Bronchial epithelial cell (primary cell): ENCODE measurements at regions not wholly inside any gene's neighbourhood (a gene's known extent, or its start where the extent isn't known, plus 50 kb on each side); places are given as distances from the start of the nearest gene placed in this dataset.

Experiments used
- DNase-seq: peaks from one replicate; pipeline ENCODE4 v3.0.0-alpha.2; 2010; ENCODE audit warnings: low read depth
- FAIRE-seq: peaks from 2 replicates; lab custom pipeline; 2011; peaks lifted over from hg19 to GRCh38; lab: Jason Lieb, UNC
- H3K27me3 ChIP-seq: 2 replicates; pipeline ENCODE4 v1.5.1; 2011; ENCODE audit warnings: low read length; ENCODE audit not compliant: control insufficient read depth, insufficient read depth
- H3K36me3 ChIP-seq: 2 replicates; pipeline ENCODE4 v1.5.1; 2011; ENCODE audit warnings: low read length; ENCODE audit not compliant: control insufficient read depth, insufficient read depth
- H3K4me3 ChIP-seq: 2 replicates; pipeline ENCODE4 v1.5.1; 2011; ENCODE audit warnings: mild to moderate bottlenecking, low read depth, low read length, control low read depth
- TF ChIP-seq, protein P1 (sequence below): IDR thresholded peaks from 2 replicates; pipeline ENCODE4 v1.5.1; 2011; ENCODE audit warnings: mild to moderate bottlenecking, moderate library complexity, low read length, control low read depth, inconsistent platforms; ENCODE audit not compliant: insufficient read depth, severe bottlenecking

DNA sequence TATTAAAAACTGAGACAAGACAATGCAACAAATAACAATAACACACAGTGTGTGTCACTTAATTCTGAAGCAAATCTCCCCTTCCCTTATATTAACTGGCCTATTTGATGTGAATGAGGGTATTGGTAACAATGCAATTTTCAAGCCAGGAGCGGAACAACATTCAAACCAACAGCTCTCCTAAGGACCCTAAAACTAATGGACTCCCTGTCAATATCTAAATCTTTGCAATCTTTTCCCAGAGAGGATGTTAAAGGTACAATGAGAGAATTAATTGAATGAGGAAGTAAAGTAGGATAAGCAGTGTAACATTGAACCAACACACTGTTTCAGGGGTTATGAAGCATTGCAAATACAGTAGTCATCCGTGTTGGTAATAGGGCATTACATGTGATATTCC is 311.7 kb downstream of the HTR1A start:
- Histone ChIP-seq H3K4me3 (no peak overlapping the region), H3K36me3 (no peaks in the 10 kb centered on the region), H3K27me3 (no peaks in the 10 kb centered on the region)
- TF ChIP-seq, protein P1, sequence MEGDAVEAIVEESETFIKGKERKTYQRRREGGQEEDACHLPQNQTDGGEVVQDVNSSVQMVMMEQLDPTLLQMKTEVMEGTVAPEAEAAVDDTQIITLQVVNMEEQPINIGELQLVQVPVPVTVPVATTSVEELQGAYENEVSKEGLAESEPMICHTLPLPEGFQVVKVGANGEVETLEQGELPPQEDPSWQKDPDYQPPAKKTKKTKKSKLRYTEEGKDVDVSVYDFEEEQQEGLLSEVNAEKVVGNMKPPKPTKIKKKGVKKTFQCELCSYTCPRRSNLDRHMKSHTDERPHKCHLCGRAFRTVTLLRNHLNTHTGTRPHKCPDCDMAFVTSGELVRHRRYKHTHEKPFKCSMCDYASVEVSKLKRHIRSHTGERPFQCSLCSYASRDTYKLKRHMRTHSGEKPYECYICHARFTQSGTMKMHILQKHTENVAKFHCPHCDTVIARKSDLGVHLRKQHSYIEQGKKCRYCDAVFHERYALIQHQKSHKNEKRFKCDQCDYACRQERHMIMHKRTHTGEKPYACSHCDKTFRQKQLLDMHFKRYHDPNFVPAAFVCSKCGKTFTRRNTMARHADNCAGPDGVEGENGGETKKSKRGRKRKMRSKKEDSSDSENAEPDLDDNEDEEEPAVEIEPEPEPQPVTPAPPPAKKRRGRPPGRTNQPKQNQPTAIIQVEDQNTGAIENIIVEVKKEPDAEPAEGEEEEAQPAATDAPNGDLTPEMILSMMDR: no peak
- DNase-seq (no peak), FAIRE-seq (no peak)

DNA sequence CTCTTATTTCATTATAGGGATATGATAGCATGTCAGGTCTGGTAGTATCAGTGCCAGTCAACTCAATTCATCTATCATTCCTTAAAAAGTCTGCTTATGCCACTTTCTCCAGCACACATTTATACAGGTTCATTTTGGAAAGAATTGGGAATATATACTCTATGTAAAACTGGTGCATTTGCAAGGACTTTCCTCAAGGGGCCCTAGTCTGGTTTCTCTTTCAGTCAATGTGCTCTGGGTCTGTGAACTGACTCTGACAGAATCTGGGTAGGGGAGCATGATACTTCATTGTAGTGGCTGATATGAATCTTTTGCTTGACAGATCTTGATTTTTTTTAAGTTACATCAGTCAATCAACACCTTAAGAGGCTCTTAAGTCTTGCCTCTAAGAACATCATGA is 313.9 kb downstream of the HTR1A start:
- Histone ChIP-seq H3K27me3 (no peaks in the 10 kb centered on the region), H3K36me3 (no peaks in the 10 kb centered on the region), H3K4me3 (no peak overlapping the region)
- FAIRE-seq (no peak), DNase-seq (no peak)
- TF ChIP-seq, protein P1: no peak

DNA sequence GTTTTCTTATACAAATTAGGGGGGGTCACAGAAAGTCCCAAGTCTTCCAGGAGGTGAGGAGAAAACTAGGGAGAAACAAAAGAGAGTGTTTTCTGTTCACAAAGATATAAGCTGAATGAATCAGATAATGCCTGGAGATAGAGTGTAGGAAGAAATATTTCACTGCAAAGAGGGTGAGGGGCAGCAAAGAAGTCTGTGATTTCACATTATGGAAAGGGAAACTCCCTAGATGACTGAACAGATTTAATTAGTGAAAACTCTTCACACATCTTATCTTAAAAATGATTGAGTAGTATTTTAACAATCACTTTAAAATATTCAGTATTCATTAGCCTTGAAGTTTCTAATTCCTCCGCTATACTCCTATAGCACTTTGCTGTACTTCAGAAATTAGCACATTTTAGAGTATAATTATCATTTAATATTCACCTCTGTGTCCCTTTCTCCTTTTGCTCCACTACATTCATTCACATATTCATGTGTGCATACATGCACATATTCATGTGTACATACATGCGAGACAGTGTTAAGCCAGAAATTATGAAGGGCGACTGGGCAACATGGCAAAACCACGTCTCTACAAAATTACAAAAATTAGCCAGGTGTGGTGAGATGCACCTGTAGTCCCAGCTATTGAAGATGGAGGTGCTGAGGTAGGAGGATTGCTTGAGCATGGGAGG is 332.2 kb downstream of the HTR1A start:
- Histone ChIP-seq H3K4me3 (no peak overlapping the region), H3K27me3 (no peaks in the 10 kb centered on the region), H3K36me3 (no peaks in the 10 kb centered on the region)
- TF ChIP-seq, protein P1: no peak
- FAIRE-seq (no peak), DNase-seq (no peak)

DNA sequence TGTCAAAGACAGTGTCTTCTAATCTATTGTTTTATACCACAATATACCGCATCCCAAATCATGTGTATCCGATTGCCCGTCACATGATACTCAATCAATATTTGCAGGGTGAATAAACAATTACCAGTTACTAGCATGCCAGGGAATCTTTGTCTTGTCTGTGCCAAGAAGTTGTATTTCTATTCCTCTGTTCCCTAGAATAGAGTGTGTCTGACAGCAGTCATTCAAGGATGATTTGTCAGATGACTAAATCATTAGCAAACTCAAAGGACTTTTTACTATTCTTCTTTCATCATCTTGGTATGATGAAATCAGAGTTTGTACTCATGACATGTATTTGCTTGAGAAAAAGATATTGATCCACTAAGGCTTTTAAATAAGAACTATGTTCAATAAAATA is 348.8 kb downstream of the HTR1A start:
- H3K27me3 ChIP-seq: no peaks in the 10 kb centered on the region
- TF ChIP-seq, protein P1: no peak
- no peaks in the 10 kb centered on the region for H3K36me3 ChIP-seq

DNA sequence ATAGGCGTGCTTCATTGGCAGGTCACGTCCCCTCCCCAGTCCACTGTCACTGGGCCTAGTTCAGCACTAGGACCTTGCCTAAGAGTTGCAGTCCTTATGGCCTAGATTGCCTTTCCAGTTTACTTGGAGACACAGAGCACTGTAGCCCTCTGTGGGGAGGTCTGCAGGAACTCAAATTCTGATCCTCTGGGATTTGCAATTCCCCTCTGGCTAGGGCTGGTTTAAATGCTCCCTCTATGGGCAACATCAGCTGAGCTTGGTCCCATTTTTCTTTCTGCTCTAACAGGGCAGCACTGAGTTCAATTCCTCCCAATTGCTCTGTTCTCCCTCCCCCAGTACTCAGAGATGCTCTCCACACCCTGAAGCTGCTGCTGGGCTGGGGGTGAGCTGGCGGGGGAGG is 358.2 kb downstream of the HTR1A start:
- Histone ChIP-seq H3K27me3 (no peaks in the 10 kb centered on the region), H3K36me3 (no peaks in the 10 kb centered on the region), H3K4me3 (no peak overlapping the region)
- no peak for FAIRE-seq
- no peak for DNase-seq
- TF ChIP-seq, protein P1: no peak

More for the DNA sequence above, 348.8 kb downstream of the HTR1A start:
- no peak for FAIRE-seq
- peak; percentile 18 for DNase-seq
- no peak overlapping the region for H3K4me3 ChIP-seq

DNA sequence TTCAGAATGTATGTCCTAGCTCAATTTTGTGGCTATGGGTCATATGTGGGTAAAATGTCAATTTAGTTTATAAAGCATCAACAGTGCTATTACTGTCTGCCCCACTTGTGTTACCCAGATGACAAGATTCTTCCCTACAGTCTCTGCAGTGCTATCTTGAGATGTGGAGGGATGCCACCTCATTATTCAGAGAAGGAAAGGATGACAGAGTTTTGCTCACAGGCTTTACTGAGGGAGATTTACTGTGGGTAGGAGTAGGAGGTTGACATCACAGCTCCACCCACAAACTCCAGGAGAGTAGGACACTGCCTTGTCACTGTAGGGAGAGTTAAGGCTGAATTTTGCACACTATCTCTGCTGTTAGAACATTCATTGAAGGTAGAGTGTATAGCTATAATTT is 359.3 kb downstream of the HTR1A start:
- FAIRE-seq: no peak
- no peak for DNase-seq
- TF ChIP-seq, protein P1: no peak
- no peaks in the 10 kb centered on the region for H3K27me3 ChIP-seq
- no peaks in the 10 kb centered on the region for H3K36me3 ChIP-seq
- no peak overlapping the region for H3K4me3 ChIP-seq
